KBM-7 (cell line): ENCODE measurements at regions not wholly inside any gene's neighbourhood (a gene's known extent, or its start where the extent isn't known, plus 50 kb on each side); places are given as distances from the start of the nearest gene placed in this dataset.
"Not testable (repeated sequence)": the region's sequence is repeated elsewhere in the genome, so short reads cannot be mapped to it uniquely, and the experiment has no call there.

Experiments used
- DNase-seq: peaks from one replicate; pipeline ENCODE4 v3.0.0-alpha.2; 2015
- in situ Hi-C: fragments of 300-500 bp; cut with MboI; formaldehyde crosslinking; loops from 2 replicates; pipeline ENCODE4 v1.14.3; 2020; ENCODE audit warnings: low sequenced_read_pairs, low pct_unique_long_range_greater_than_20kb, mixed read lengths

DNA sequence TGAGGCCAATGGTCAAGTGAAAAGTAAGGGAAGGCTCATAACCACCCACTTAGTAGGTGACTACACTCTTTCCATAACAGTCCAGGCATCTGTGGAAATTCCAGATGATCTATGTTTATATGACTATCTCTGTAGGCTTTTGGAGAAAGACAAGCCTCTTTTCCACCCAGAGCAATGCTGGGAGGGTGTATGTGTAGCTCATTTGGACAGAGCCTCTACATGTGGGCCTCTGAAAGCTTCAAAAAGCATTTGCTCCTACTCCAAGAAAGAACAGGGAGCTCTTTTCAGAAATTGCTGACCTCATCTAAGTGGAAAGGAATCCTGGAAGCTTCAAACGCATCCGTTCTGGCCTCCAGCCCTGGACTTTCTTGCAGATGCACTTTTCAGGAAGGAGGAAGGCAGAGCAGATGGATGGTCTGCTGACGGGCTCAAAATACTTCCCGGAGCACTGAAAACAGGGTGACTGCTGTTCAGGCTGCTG is 308.7 kb downstream of the LRATD1 start:
- in situ Hi-C loops: no loop called here
- DNase-seq: no peak

- in situ Hi-C loops: no loop called here
- no peak for DNase-seq
These were observed 310.5 kb downstream of the LRATD1 start for GRCh38 chr2:14942987-14943386.

GRCh38 chr2:14944562-14945346 is 312.2 kb downstream of the LRATD1 start:
- in situ Hi-C loops: no loop called here
- DNase-seq: peak; percentile 18

DNA sequence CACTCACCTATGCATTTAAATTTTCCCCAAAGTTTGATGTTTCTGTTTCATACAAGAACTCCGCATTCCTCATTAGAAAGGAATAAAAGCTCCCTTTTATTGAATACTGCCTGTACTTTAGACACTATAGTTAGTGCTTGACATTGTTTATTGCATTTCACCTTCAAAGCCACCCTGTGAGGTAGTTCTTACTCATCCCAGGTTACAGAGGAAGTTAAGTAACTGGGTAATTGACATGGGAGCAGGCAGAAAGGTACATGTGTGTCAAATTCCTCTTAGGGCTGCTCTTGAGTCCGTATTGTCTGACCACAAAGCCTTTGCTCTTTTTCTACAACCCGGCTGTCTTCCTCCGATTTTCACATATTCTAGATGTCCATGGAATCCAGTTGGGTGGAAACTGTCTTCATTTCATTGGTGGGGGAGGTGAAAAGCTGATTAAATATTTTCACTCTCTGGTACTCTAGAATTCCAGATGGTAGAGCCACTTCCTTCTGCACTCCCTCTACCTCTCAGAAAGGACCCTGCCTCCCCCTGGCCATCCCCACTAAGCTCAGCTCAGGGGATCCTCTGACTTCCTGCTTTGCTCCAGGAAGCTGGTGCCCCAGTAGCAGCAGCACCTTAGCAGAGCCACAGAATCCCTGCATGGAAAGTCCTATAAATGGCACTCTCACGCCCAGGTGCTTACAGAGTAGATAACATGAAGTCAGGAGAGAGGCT is 319.2 kb downstream of the LRATD1 start:
- no peak for DNase-seq
- in situ Hi-C loops: no loop called here

- in situ Hi-C loops: no loop called here
These were observed 320.0 kb downstream of the LRATD1 start for GRCh38 chr2:14952400-14952963.

GRCh38 chr2:14960686-14961324 is 328.3 kb downstream of the LRATD1 start:
- in situ Hi-C loops: no loop called here
- no peak for DNase-seq

More at GRCh38 chr2:14952400-14952963, 320.0 kb downstream of the LRATD1 start:
- DNase-seq: no peak

DNA sequence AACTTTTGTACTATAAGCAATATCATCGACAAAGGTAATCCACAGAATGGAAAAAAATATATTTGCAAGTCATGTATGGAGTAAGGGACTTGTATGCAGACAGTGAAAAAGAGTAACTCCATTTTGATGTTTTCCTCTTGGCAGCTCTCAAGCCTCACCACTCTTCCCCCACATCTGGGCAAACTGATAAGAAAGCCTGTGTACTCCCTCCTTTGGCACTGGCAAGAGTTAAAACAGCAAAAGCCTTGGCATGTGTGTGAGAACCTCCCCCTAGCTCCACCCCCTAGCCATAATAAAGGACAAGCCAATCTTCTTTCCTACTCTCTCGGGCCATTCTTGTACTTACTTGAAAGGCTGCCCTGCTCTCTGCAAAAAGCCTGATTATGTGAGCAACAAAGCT is 335.2 kb downstream of the LRATD1 start:
- peak; percentile 49 for DNase-seq
- in situ Hi-C loops: no loop called here

- in situ Hi-C loops: no loop called here
- DNase-seq: no peak
These were observed 342.9 kb downstream of the LRATD1 start for GRCh38 chr2:14975381-14975780.

GRCh38 chr2:14977021-14977420 is 344.5 kb downstream of the LRATD1 start:
- no peak for DNase-seq
- in situ Hi-C loops: no loop called here

GRCh38 chr2:14978845-14979244 is 346.3 kb downstream of the LRATD1 start:
- no peak for DNase-seq
- in situ Hi-C loops: no loop called here

DNA sequence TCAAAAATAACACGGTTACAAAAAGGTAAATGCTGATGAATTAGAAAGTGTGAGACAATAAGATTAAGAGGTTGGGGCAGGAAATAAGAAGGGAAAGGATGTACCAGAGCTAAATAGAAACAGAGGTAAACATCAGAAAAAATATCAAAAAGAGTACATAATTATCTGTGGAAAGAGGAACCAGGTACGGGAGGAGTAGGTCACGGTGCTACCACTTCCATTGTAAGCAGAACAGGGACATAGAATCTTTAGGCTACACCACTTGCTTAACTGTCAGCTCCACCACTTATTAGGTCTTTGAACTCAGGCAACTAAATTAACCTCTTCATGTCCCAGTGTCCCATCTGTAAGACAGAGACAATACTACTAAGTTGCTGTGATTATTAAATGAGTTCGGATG is 350.3 kb downstream of the LRATD1 start:
- in situ Hi-C loops: no loop called here
- DNase-seq: peak; percentile 14

DNA sequence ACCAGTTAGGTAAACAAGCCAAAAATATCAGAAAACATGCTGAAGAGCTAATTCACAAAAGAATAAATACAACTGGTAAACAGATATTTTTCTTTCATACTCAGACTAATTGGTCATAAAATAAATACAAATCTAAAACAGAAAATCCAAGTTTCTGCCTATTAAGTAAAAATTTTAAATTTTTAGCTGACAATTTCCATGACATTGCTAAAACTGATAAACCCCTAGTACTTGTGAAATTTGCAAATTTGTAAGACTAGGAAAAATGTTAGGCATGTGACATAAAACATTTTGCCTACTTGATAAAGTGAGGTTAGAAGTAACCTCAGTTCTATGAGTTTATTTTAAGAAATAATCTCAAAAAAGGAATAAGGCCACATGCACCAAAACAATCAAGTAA is 356.1 kb downstream of the LRATD1 start:
- in situ Hi-C loops: no loop called here
- DNase-seq: no peak

- no peak for DNase-seq
- in situ Hi-C loops: no loop called here
These were observed 359.2 kb downstream of the LRATD1 start for GRCh38 chr2:14991723-14992122.

DNA sequence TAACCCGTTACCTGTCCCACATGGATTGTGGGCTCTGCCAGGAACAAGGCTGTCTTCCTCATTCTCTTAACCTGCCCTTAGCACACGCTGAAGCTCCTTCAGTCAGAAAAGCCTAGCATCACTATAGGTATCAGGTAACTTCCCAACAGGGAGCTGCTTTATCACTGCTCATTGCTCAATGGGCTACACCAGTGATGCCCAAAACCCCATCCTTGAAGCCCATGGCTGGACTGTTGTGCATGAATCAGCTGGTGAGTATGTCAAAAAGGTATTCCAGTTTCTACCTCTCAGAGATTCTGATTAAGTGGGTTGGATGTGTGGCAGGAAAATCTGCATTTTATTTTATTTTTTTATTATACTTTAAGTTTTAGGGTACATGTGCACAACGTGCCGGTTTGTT is 362.2 kb downstream of the LRATD1 start:
- in situ Hi-C loops: no loop called here
- DNase-seq: no peak

- in situ Hi-C loops: no loop called here
- DNase-seq: no peak
These were observed 364.0 kb downstream of the LRATD1 start for GRCh38 chr2:14996351-14997014.

DNA sequence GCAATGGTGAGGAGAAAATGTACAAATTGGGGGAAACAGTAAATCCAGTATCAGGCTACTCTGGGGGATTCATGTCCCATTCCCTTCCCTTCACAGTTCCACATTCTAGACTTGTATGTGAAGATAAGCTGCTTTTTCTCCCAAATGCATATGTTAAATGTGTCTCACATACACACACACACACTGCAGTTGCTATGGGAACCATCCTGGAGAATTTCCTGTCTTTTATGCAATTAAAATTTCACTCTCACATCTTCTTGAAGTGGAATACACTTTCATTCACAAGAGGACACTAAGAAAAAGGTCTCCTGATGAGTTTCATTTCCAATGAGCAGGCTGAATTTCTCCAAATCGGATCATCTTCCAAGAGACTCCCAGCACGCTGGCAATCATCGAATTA is 366.0 kb downstream of the LRATD1 start:
- in situ Hi-C loops: no loop called here
- no peak for DNase-seq

- in situ Hi-C loops: no loop called here
- no peak for DNase-seq
These were observed 366.7 kb downstream of the LRATD1 start for GRCh38 chr2:14999114-14999661.

DNA sequence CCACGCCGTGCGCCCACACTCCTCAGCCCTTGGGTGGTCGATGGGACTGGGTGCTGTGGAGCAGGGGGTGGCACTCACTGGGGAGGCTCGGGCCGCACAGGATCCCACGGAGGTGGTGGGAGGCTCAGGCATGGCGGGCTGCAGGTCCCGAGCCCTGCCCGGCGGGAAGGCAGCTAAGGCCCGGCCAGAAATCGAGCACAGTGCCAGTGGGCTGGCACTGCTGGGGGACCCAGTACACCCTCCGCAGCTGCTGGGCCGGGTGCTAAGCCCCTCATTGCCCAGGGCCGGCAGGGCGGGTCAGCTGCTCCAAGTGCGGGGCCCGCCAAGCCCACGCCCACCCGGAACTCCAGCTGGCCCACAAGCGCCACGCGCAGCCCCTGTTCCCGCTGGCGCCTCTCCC is 370.0 kb downstream of the LRATD1 start:
- not testable (repeated sequence) for DNase-seq

DNA sequence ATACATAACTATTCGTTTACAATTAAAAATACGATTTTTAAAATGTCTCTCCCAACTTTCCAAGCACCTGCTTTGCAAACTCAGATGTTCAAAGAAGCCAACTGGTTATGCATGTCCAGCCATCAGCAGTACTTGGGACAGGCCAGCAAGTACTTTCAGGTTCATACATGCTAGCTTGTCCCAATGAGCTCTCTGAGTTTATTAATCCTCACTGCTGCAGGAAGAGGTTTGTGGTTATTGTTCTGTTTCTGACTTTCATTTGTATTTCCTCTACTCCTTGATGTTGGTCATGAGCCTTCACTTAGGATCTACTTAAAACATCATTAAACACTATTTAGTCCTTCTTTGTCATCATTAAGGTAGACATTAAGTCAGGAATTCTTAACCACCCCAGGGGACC is 374.1 kb downstream of the LRATD1 start:
- no peak for DNase-seq
- in situ Hi-C loops: no loop called here

More for the DNA sequence above, 370.0 kb downstream of the LRATD1 start:
- in situ Hi-C loops: not testable (repeated sequence)
